CD14-positive monocyte (primary cell): ENCODE measurements at regions not wholly inside any gene's neighbourhood (a gene's known extent, or its start where the extent isn't known, plus 50 kb on each side); places are given as distances from the start of the nearest gene placed in this dataset.

Experiments
- DNase-seq, 3 donors: peaks; one replicate each; pipeline ENCODE4 v3.0.0-alpha.2; 2011 to 2022
- H2AFZ ChIP-seq: 2 replicates; pipeline ENCODE4 v1.6.0; 2012; ENCODE audit warnings: mild to moderate bottlenecking, low read depth, low read length, inconsistent platforms; ENCODE audit not compliant: insufficient read depth, poor library complexity, severe bottlenecking
- H3K27ac ChIP-seq, 2 donors: 1 replicate in 1 of 2; 2 replicates in 1 of 2; pipeline ENCODE4 v1.5.1; 2012 to 2013; ENCODE audit warnings: low read length in 2 of 2, control low read depth in 1 of 2, inconsistent platforms in 1 of 2, low read depth in 1 of 2, mild to moderate bottlenecking in 1 of 2
- H3K27me3 ChIP-seq, 2 donors: one replicate each; pipeline versions ENCODE4 v1.6.0 to v1.6.1; 2011 to 2013; ENCODE audit warnings: low read length in 2 of 2; ENCODE audit not compliant: control insufficient read depth in 2 of 2, insufficient read depth in 2 of 2
- H3K36me3 ChIP-seq, 2 donors: replicated peaks in 1 of 2; 1 replicate in 1 of 2; 2 replicates in 1 of 2; pipeline versions ENCODE4 v1.5.1 to v1.6.1; 2012 to 2013; ENCODE audit warnings: low read length in 2 of 2, control low read depth in 1 of 2, inconsistent platforms in 1 of 2, mild to moderate bottlenecking in 1 of 2; ENCODE audit not compliant: insufficient read depth in 2 of 2, control insufficient read depth in 1 of 2
- H3K4me1 ChIP-seq, 2 donors: 1 replicate in 1 of 2; 2 replicates in 1 of 2; pipeline versions ENCODE4 v1.5.1 to v1.6.1; 2012 to 2013; ENCODE audit warnings: low read length in 2 of 2, control low read depth in 1 of 2, inconsistent platforms in 1 of 2, mild to moderate bottlenecking in 1 of 2, moderate library complexity in 1 of 2; ENCODE audit not compliant: insufficient read depth in 2 of 2, control insufficient read depth in 1 of 2
- H3K4me2 ChIP-seq: replicated peaks from 2 replicates; pipeline ENCODE3; 2012; ENCODE audit warnings: low read length, moderate library complexity, mild to moderate bottlenecking; ENCODE audit not compliant: poor library complexity, severe bottlenecking; ENCODE audit errors: extremely low read depth
- H3K4me3 ChIP-seq, 3 experiments: fragments of 200-600 bp in 1 of 3; sonication (generic) in 1 of 3; replicated peaks in 1 of 3; 1 replicate in 2 of 3; 2 replicates in 1 of 3; pipeline ENCODE4 v1.5.1; 2011 to 2013; ENCODE audit warnings: low read length in 3 of 3, mild to moderate bottlenecking in 3 of 3, control low read depth in 2 of 3, low read depth in 2 of 3, inconsistent platforms in 1 of 3, moderate library complexity in 1 of 3
- H3K79me2 ChIP-seq: 2 replicates; pipeline ENCODE4 v1.6.0; 2012; ENCODE audit warnings: mild to moderate bottlenecking, control low read depth, inconsistent platforms, low read length, moderate library complexity; ENCODE audit not compliant: insufficient read depth
- H3K9ac ChIP-seq: 2 replicates; pipeline ENCODE4 v1.6.0; 2017; ENCODE audit warnings: low read length, mild to moderate bottlenecking; ENCODE audit not compliant: insufficient read depth, poor library complexity, severe bottlenecking
- H3K9me3 ChIP-seq, 2 donors: replicated peaks in 1 of 2; 1 replicate in 1 of 2; 2 replicates in 1 of 2; pipeline versions ENCODE4 v1.5.1 to v1.6.1; 2012 to 2013; ENCODE audit warnings: low read length in 2 of 2, control low read depth in 1 of 2; ENCODE audit not compliant: control insufficient read depth in 1 of 2, insufficient read depth in 1 of 2
- H4K20me1 ChIP-seq: 2 replicates; pipeline ENCODE4 v1.6.0; 2012; ENCODE audit warnings: mild to moderate bottlenecking, low read length, control low read depth, moderate library complexity; ENCODE audit not compliant: insufficient read depth
- H3K27ac Mint-ChIP-seq, 7 donors: one replicate each; pipeline ENCODE4 v1.8.0; 2020; ENCODE audit warnings: mild to moderate bottlenecking in 7 of 7, mixed read lengths in 7 of 7, moderate library complexity in 6 of 7, inconsistent platforms in 2 of 7
- H3K27me3 Mint-ChIP-seq, 3 donors: one replicate each; pipeline ENCODE4 v1.8.0; 2021 to 2022; ENCODE audit warnings: low read depth in 3 of 3, mild to moderate bottlenecking in 3 of 3, mixed read lengths in 3 of 3, moderate library complexity in 3 of 3, inconsistent platforms in 1 of 3
- H3K36me3 Mint-ChIP-seq, 2 donors: one replicate each; pipeline ENCODE4 v1.8.0; 2020; ENCODE audit warnings: mixed read lengths in 2 of 2, inconsistent platforms in 1 of 2, mild to moderate bottlenecking in 1 of 2
- H3K4me1 Mint-ChIP-seq: one replicate; pipeline ENCODE4 v1.8.0; 2020; ENCODE audit warnings: mild to moderate bottlenecking, mixed read lengths
- H3K4me3 Mint-ChIP-seq, 2 donors: one replicate each; pipeline ENCODE4 v1.8.0; 2020; ENCODE audit warnings: mild to moderate bottlenecking in 2 of 2, mixed read lengths in 2 of 2, moderate library complexity in 1 of 2
- H3K9me3 Mint-ChIP-seq, 7 donors: one replicate each; pipeline ENCODE4 v1.8.0; 2020 to 2022; ENCODE audit warnings: mixed read lengths in 7 of 7, mild to moderate bottlenecking in 6 of 7, moderate library complexity in 6 of 7, inconsistent platforms in 2 of 7
- CTCF ChIP-seq: fragments of 200-600 bp; IDR thresholded peaks from one replicate; pipeline ENCODE4 v1.8.0; 2022; ENCODE audit warnings: antibody characterized with exemption, mild to moderate bottlenecking
- WGBS: methylation state at CpG from one replicate; pipeline ENCODE4 v1.1.5; 2013; ENCODE audit warnings: missing lambda C conversion rate; ENCODE audit not compliant: insufficient coverage; 5-methylcytosine and 5-hydroxymethylcytosine counted together
- intact Hi-C, 2 donors: fragments of 100-400 bp; cut with micrococcal nuclease; formaldehyde crosslinking; loops; one replicate each; pipeline versions ENCODE4 v1.15.0 to v1.15.1; 2023

GRCh38 chr7:25361387-25361786 is 133.1 kb upstream of the NPVF start:
- no peak overlapping the region for H3K27ac ChIP-seq
- Mint-ChIP-seq H3K27ac (no peak overlapping the region), H3K4me1 (no peaks in the 10 kb centered on the region), H3K4me3 (no peak overlapping the region), H3K36me3 (no peaks in the 10 kb centered on the region), H3K9me3 (peaks cover 0 to 8% (median 2%) of the 10 kb centered on the region in 7 donors), H3K27me3 (peaks cover 1 to 2% (median 1%) of the 10 kb centered on the region in 3 donors)
- H3K4me3 ChIP-seq, result no peak overlapping the region
- H3K36me3 ChIP-seq, result no peaks in the 10 kb centered on the region
- intact Hi-C loops, result no loop called here
- WGBS, result 100% methylated on average over 2 of the region's 5 CpGs
- no peaks in the 10 kb centered on the region for H3K4me1 ChIP-seq
- no peaks in the 10 kb centered on the region for H3K79me2 ChIP-seq
- H3K4me2 ChIP-seq, result no peak overlapping the region
- H3K27me3 ChIP-seq, result no peaks in the 10 kb centered on the region
- no peaks in the 10 kb centered on the region for H4K20me1 ChIP-seq
- TF ChIP-seq CTCF, result no peak
- no peak overlapping the region for H2AFZ ChIP-seq
- no peak overlapping the region for H3K9ac ChIP-seq
- H3K9me3 ChIP-seq, result no peaks in the 10 kb centered on the region
- no peak for DNase-seq

- no peaks in the 10 kb centered on the region for H3K9me3 ChIP-seq
- H3K9me3 Mint-ChIP-seq, result peaks cover 0 to 8% (median 2%) of the 10 kb centered on the region in 7 donors
- no peaks in the 10 kb centered on the region for H3K4me1 Mint-ChIP-seq
- H2AFZ ChIP-seq, result no peak overlapping the region
- no peak overlapping the region for H3K9ac ChIP-seq
- H3K36me3 ChIP-seq, result no peaks in the 10 kb centered on the region
- no CpG with 5 or more reads among the region's 1 CpG for WGBS
- no peaks in the 10 kb centered on the region for H3K79me2 ChIP-seq
- H3K4me3 Mint-ChIP-seq, result no peak overlapping the region
- intact Hi-C loops, result no loop called here
- no peak overlapping the region for H3K27ac ChIP-seq
- H3K36me3 Mint-ChIP-seq, result no peaks in the 10 kb centered on the region
- H3K4me2 ChIP-seq, result no peak overlapping the region
- H4K20me1 ChIP-seq, result no peaks in the 10 kb centered on the region
- no peak for DNase-seq
- no peaks in the 10 kb centered on the region for H3K4me1 ChIP-seq
- peaks cover 1 to 2% (median 2%) of the 10 kb centered on the region in 3 donors for H3K27me3 Mint-ChIP-seq
- no peak for TF ChIP-seq CTCF
- H3K27ac Mint-ChIP-seq, result no peak overlapping the region
- H3K27me3 ChIP-seq, result no peaks in the 10 kb centered on the region
- H3K4me3 ChIP-seq, result no peak overlapping the region
These were observed 133.6 kb upstream of the NPVF start for GRCh38 chr7:25361863-25362262.
